Upper lobe of left lung (tissue), 6 donors: ENCODE measurements at regions not wholly inside any gene's neighbourhood (a gene's known extent, or its start where the extent isn't known, plus 50 kb on each side); places are given as distances from the start of the nearest gene placed in this dataset.

Source experiments
- ATAC-seq, 2 donors: fragments of 200-7000 bp; cut with Tn5 transposase; one replicate each; pipeline ENCODE4 v1.9.1; 2022; ENCODE audit warnings: mild to moderate bottlenecking in 2 of 2, moderate library complexity in 2 of 2; ENCODE audit not compliant: low FRiP score in 2 of 2
- DNase-seq, 2 donors: peaks; one replicate each; pipeline ENCODE4 v3.0.0-alpha.2; 2019 to 2020
- H3K27ac ChIP-seq, 4 donors: fragments of 200-600 bp; sonication (generic); one replicate each; pipeline ENCODE4 v1.5.1; 2016 to 2019
- H3K27me3 ChIP-seq, 4 donors: fragments of 200-600 bp; sonication (generic); one replicate each; pipeline ENCODE4 v1.5.1; 2017 to 2019
- H3K36me3 ChIP-seq, 4 donors: fragments of 200-600 bp; sonication (generic); one replicate each; pipeline ENCODE4 v1.5.1; 2016 to 2019
- H3K4me1 ChIP-seq, 4 donors: fragments of 200-600 bp; sonication (generic); one replicate each; pipeline ENCODE4 v1.5.1; 2018 to 2019
- H3K4me3 ChIP-seq, 4 donors: fragments of 200-600 bp; sonication (generic); one replicate each; pipeline ENCODE4 v1.5.1; 2017 to 2019; ENCODE audit warnings: mild to moderate bottlenecking in 2 of 4, moderate library complexity in 1 of 4
- H3K9me3 ChIP-seq, 4 donors: fragments of 200-600 bp; sonication (generic); one replicate each; pipeline ENCODE4 v1.5.1; 2018 to 2019
- EP300 ChIP-seq, 4 donors: sonication (generic); formaldehyde crosslinking; IDR thresholded peaks; one replicate each; pipeline ENCODE4 v1.5.1; 2017; ENCODE audit warnings: antibody characterized with exemption in 4 of 4, control low read depth in 2 of 4
- POLR2A ChIP-seq, 4 donors: fragments of 450-650 bp; IDR thresholded peaks; one replicate each; pipeline ENCODE4 v1.5.1; 2016 to 2017; ENCODE audit warnings: antibody characterized with exemption in 4 of 4, mild to moderate bottlenecking in 2 of 4
- POLR2AphosphoS5 ChIP-seq, 2 donors: sonication (generic); formaldehyde crosslinking; IDR thresholded peaks; one replicate each; pipeline ENCODE4 v1.5.1; 2017; ENCODE audit warnings: antibody characterized with exemption in 2 of 2
- WGBS, 2 donors: methylation state at CpG; one replicate each; pipeline ENCODE4 v1.1.5; 2017 to 2018; 5-methylcytosine and 5-hydroxymethylcytosine counted together
- TF ChIP-seq, protein P1 (sequence below), 6 experiments: fragments of 450-650 bp in 4 of 6; fragments of 200-600 bp in 2 of 6; sonication (generic) in 2 of 6; IDR thresholded peaks; one replicate each; pipeline ENCODE4 v1.5.1; 2016 to 2019; ENCODE audit warnings: antibody characterized with exemption in 6 of 6
- donor health status: DM: no; HTN: no; CAD: no; lungs with moderate emphysema.
- donor health status: DM: no; HTN: yes; CAD: no; lungs with severe emphysema.

DNA sequence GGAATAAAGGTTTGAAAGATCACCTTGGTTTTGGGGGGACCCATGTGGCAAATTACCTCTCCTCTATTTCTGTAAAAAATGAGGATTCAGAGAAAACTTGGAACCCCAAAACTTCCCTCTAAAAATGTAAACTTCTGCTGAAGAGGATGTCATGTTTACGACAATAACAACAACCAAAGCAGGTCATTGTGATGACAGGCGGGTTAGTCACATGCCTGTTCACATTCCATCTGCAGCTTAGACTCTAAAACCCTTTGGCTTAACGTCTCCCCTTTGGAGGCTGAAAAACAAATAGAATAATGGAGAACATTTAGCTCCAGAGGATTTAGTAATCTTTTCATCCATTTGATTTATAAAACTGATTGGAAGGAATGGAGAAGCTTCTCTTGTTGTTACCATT, 75.0 kb upstream of the FAM9C start:
- DNase-seq (no peak), ATAC-seq (no peak)
- TF ChIP-seq EP300 (IDR thresholded peaks at IDR 0.05) (no peak), POLR2AphosphoS5 (IDR thresholded peaks at IDR 0.05) (no peak), POLR2A (IDR thresholded peaks at IDR 0.05) (no peak)
- TF ChIP-seq, protein P1, sequence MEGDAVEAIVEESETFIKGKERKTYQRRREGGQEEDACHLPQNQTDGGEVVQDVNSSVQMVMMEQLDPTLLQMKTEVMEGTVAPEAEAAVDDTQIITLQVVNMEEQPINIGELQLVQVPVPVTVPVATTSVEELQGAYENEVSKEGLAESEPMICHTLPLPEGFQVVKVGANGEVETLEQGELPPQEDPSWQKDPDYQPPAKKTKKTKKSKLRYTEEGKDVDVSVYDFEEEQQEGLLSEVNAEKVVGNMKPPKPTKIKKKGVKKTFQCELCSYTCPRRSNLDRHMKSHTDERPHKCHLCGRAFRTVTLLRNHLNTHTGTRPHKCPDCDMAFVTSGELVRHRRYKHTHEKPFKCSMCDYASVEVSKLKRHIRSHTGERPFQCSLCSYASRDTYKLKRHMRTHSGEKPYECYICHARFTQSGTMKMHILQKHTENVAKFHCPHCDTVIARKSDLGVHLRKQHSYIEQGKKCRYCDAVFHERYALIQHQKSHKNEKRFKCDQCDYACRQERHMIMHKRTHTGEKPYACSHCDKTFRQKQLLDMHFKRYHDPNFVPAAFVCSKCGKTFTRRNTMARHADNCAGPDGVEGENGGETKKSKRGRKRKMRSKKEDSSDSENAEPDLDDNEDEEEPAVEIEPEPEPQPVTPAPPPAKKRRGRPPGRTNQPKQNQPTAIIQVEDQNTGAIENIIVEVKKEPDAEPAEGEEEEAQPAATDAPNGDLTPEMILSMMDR (IDR thresholded peaks at IDR 0.05): no peak
- Histone ChIP-seq H3K9me3 (peaks cover 0 to 4% (median 0%) of the 10 kb centered on the region in 4 donors), H3K27me3 (no peaks in the 10 kb centered on the region), H3K27ac (peak overlapping the region in 3 of 4 donors; percentile 48 to 78 (median 60)), H3K36me3 (no peaks in the 10 kb centered on the region), H3K4me3 (no peak overlapping the region), H3K4me1 (peaks cover 0 to 29% (median 19%) of the 10 kb centered on the region in 4 donors)
- WGBS, 2 donors: 37 to 62% methylated on average over 3 of the region's 3 CpGs

DNA sequence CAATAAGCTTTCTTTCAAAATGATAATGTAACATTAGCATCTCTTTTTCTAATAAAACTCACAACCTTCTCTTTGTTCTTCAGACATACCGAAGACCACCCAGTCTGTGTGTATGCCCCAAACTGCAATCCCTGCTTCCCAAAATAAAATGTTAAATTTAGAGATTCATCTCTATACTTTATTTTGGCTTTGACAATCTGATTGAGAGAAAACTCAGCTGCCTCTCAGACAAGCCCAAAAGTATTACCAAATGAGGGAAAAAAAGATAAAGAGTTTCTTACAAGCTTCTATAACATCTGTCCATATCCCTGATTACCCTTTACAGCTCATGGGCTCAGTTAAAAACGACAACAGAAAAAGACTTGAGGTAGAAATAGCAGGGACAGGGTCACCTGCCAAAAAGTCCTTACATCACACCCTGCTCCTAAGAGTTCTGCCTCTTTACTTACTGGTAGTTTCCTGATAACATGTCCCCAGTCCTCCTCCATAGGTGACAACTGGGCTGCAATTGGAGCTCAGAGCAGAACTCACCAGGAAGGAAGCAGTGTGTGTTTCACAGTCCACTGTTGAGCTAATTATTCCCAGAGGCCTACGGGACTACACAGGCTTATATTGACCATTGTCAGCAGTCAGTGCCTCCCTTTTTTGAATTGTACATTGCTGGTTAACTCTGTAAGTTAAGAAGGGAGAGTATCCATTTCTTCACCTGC, 70.9 kb upstream of the FAM9C start:
- Histone ChIP-seq H3K4me3 (no peak overlapping the region), H3K4me1 (peaks cover 0 to 6% (median under 1%) of the 10 kb centered on the region in 4 donors), H3K36me3 (no peaks in the 10 kb centered on the region), H3K27me3 (no peaks in the 10 kb centered on the region), H3K9me3 (peaks cover 0 to 4% (median 0%) of the 10 kb centered on the region in 4 donors), H3K27ac (peak overlapping the region in 3 of 4 donors; percentile 4 to 60 (median 32))
- DNase-seq: peak in 1 of 2 donors; percentile 36
- no peak for ATAC-seq
- WGBS, 2 donors: 55 to 58% methylated on average over 2 to 3 of the region's 3 CpGs
- TF ChIP-seq EP300 (IDR thresholded peaks at IDR 0.05) (no peak), POLR2A (IDR thresholded peaks at IDR 0.05) (no peak), POLR2AphosphoS5 (IDR thresholded peaks at IDR 0.05) (no peak)
- TF ChIP-seq, protein P1 (IDR thresholded peaks at IDR 0.05): no peak

DNA sequence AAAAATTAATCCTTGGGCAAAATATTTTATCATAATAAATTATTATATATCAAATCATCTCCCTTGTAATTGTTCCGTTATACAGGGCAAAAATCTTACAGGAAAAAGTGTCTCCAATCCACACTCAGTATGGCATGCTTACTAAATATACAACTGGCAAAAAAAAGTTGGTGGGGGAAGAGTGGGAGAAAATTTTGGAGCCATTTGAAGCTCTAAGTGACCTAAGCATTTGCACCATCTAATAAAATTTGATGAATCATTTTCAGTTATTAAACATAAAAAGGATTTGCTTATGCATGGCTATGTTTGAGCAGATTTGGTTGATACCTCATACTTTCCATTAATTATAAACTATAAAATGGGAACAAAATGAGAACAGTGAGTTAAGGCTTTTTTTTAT, 68.1 kb upstream of the FAM9C start:
- DNase-seq (no peak), ATAC-seq (no peak)
- 80 to 84% methylated on average over 1 of the region's 1 CpG for WGBS, 2 donors
- Histone ChIP-seq H3K4me1 (peaks cover 0 to 11% (median 2%) of the 10 kb centered on the region in 4 donors), H3K36me3 (no peaks in the 10 kb centered on the region), H3K27ac (no peak overlapping the region), H3K4me3 (no peak overlapping the region), H3K27me3 (no peaks in the 10 kb centered on the region), H3K9me3 (peaks cover 0 to 4% (median 0%) of the 10 kb centered on the region in 4 donors)
- TF ChIP-seq POLR2A (IDR thresholded peaks at IDR 0.05): no peak
- no peak for TF ChIP-seq POLR2AphosphoS5 (IDR thresholded peaks at IDR 0.05)
- TF ChIP-seq, protein P1 (IDR thresholded peaks at IDR 0.05): no peak
- no peak for TF ChIP-seq EP300 (IDR thresholded peaks at IDR 0.05)

DNA sequence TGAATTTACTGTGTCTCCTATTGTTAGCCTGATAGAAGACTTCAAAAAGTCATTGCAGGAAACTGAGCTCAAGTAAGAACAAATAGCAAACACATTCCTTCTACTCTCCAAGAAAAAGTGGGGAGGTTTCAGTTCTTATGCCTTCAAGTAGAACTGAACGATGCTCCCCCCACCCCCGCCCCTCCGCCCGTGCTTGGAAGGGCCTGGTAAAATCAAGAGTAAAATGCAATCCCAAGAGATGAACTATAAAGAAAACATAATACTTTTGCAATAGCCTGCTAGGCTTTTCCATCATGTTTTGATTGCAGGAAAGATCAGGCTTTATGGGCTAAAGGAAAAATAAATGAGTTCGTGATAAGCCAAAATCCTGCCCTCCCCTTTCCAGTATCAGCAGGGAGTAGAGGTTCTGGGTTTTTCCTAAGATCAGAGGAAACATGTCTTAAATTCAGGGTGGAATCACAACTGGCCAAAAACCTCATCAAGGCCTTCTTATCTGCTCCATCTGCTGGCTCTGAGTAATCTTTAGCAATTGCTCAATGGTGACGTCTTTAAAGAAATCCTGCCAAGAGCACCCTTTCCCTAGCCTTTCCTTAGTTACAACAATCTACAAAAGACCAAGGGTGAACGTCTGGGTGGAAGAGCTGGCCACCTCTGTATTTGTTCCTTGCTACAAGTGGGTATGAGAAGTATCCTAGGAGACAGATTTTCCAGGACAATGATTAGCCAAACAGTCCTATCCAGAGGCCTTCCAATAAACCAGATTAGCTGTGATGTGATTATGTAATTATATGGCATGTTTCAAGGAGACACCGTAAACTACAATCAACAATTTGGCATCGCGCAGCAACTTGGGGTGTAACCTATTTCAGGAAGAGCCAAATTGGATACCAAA, 66.3 kb upstream of the FAM9C start:
- ATAC-seq (peak; percentile 82 to 95), DNase-seq (peak; percentile 32 to 49)
- Histone ChIP-seq H3K4me3 (no peak overlapping the region), H3K4me1 (peaks cover 0 to 11% (median 2%) of the 10 kb centered on the region in 4 donors), H3K27me3 (no peaks in the 10 kb centered on the region), H3K36me3 (no peaks in the 10 kb centered on the region), H3K9me3 (no peaks in the 10 kb centered on the region), H3K27ac (peak overlapping the region; percentile 26 to 70 (median 56))
- 32 to 49% methylated on average over 10 of the region's 10 CpGs for WGBS, 2 donors
- TF ChIP-seq EP300 (IDR thresholded peaks at IDR 0.05): peak in 3 of 4 donors; percentile 2 to 74 (median 48)
- no peak for TF ChIP-seq POLR2A (IDR thresholded peaks at IDR 0.05)
- TF ChIP-seq, protein P1 (IDR thresholded peaks at IDR 0.05): no peak
- TF ChIP-seq POLR2AphosphoS5 (IDR thresholded peaks at IDR 0.05): peak in 1 of 2 donors; percentile 74
